WTC11 (cell line): ENCODE measurements at regions not wholly inside any gene's neighbourhood (a gene's known extent, or its start where the extent isn't known, plus 50 kb on each side); places are given as distances from the start of the nearest gene placed in this dataset.

ENCODE experiments used
- ATAC-seq: fragments of 200-7000 bp; cut with Tn5 transposase; 2 replicates; pipeline ENCODE4 v1.10.0; 2021; ENCODE audit warnings: mild to moderate bottlenecking, moderate library complexity
- CTCF ChIA-PET: fragments of 300-600 bp; sonication (Branson Sonifier 250); formaldehyde crosslinking; loops from one replicate; lab custom pipeline; 2021; ENCODE audit warnings: antibody characterized with exemption; lab: Charles Lee
- POLR2A ChIA-PET: fragments of 350-600 bp; sonication (Branson Sonifier 250); formaldehyde crosslinking; loops from one replicate; lab custom pipeline; 2021; ENCODE audit warnings: antibody characterized with exemption; lab: Charles Lee
- DNase-seq: peaks from one replicate; pipeline ENCODE4 v3.0.0; 2021; ENCODE audit warnings: low spot score
- H3K27ac Mint-ChIP-seq: 2 replicates; pipeline ENCODE4 v1.8.0; 2021; ENCODE audit warnings: mixed read lengths
- H3K27me3 Mint-ChIP-seq: 2 replicates; pipeline ENCODE4 v1.8.0; 2021; ENCODE audit warnings: low read depth, mild to moderate bottlenecking, moderate library complexity, mixed read lengths
- H3K36me3 Mint-ChIP-seq: 2 replicates; pipeline ENCODE4 v1.8.0; 2021; ENCODE audit warnings: mixed read lengths
- H3K4me1 Mint-ChIP-seq: 2 replicates; pipeline ENCODE4 v1.8.0; 2022; ENCODE audit warnings: mixed read lengths
- H3K4me3 Mint-ChIP-seq: 2 replicates; pipeline ENCODE4 v1.8.0; 2021; ENCODE audit warnings: mild to moderate bottlenecking, moderate library complexity, mixed read lengths
- H3K9me3 Mint-ChIP-seq: 2 replicates; pipeline ENCODE4 v1.8.0; 2021; ENCODE audit warnings: mixed read lengths
- EMX1 ChIP-seq: fragments of 250-450 bp; sonication (Bioruptor Pico); IDR thresholded peaks from 2 replicates; pipeline ENCODE4 v1.8.0; 2021; ENCODE audit warnings: mild to moderate bottlenecking
- ESRRA ChIP-seq: sonication (generic); formaldehyde crosslinking; IDR thresholded peaks from 2 replicates; pipeline ENCODE4 v1.8.1; 2022; ENCODE audit warnings: mild to moderate bottlenecking, missing genetic modification reagents, borderline replicate concordance
- GABPB1 ChIP-seq: sonication (generic); formaldehyde crosslinking; IDR thresholded peaks from 2 replicates; pipeline ENCODE4 v1.8.1; 2023; ENCODE audit warnings: mild to moderate bottlenecking, missing genetic modification reagents
- HMGA2 ChIP-seq: fragments of 250-450 bp; sonication (Bioruptor Pico); IDR thresholded peaks from 2 replicates; pipeline ENCODE4 v1.4.0; 2021; ENCODE audit warnings: mild to moderate bottlenecking, moderate library complexity
- MYBL2 ChIP-seq: sonication (generic); formaldehyde crosslinking; IDR thresholded peaks from 2 replicates; pipeline ENCODE4 v1.8.1; 2023; ENCODE audit warnings: mild to moderate bottlenecking, moderate library complexity, missing genetic modification reagents
- NFATC4 ChIP-seq: fragments of 250-450 bp; sonication (Bioruptor Pico); IDR thresholded peaks from 2 replicates; pipeline ENCODE4 v1.9.0; 2021; ENCODE audit warnings: mild to moderate bottlenecking
- NFE2L1 ChIP-seq: sonication (generic); formaldehyde crosslinking; IDR thresholded peaks from 2 replicates; pipeline ENCODE4 v1.8.1; 2023; ENCODE audit warnings: missing genetic modification reagents
- RORB ChIP-seq: fragments of 250-450 bp; sonication (Bioruptor Pico); IDR thresholded peaks from 2 replicates; pipeline ENCODE4 v1.9.0; 2021; ENCODE audit warnings: mild to moderate bottlenecking
- SMAD3 ChIP-seq: sonication (generic); formaldehyde crosslinking; IDR thresholded peaks from 2 replicates; pipeline ENCODE4 v1.8.0; 2022; ENCODE audit warnings: missing genetic modification reagents, mild to moderate bottlenecking, borderline replicate concordance
- ZNF138 ChIP-seq: sonication (generic); formaldehyde crosslinking; conservative IDR thresholded peaks from 2 replicates; pipeline ENCODE4 v1.8.1; 2022; ENCODE audit warnings: mild to moderate bottlenecking, moderate library complexity, missing genetic modification reagents
- ZNF219 ChIP-seq: sonication (generic); formaldehyde crosslinking; IDR thresholded peaks from 2 replicates; pipeline ENCODE4 v1.8.0; 2023; ENCODE audit warnings: missing genetic modification reagents, mild to moderate bottlenecking, borderline replicate concordance
- ZNF671 ChIP-seq: fragments of 250-450 bp; sonication (Bioruptor Pico); IDR thresholded peaks from 2 replicates; pipeline ENCODE4 v1.8.0; 2021; ENCODE audit warnings: mild to moderate bottlenecking
- TF ChIP-seq, protein P1 (sequence below): sonication (generic); formaldehyde crosslinking; IDR thresholded peaks from 2 replicates; pipeline ENCODE4 v1.8.1; 2023; ENCODE audit warnings: mild to moderate bottlenecking, missing genetic modification reagents, moderate library complexity
- TF ChIP-seq, protein P2 (sequence below): fragments of 250-450 bp; sonication (Bioruptor Pico); IDR thresholded peaks from 2 replicates; pipeline ENCODE4 v1.9.0; 2021; ENCODE audit warnings: mild to moderate bottlenecking
- TF ChIP-seq, protein P3 (sequence below): fragments of 250-450 bp; sonication (Bioruptor Pico); IDR thresholded peaks from 2 replicates; pipeline ENCODE4 v1.8.0; 2021; ENCODE audit warnings: mild to moderate bottlenecking
- TF ChIP-seq, protein P4 (sequence below): sonication (generic); formaldehyde crosslinking; IDR thresholded peaks from 2 replicates; pipeline ENCODE4 v1.8.0; 2022; ENCODE audit warnings: mild to moderate bottlenecking, missing genetic modification reagents
- TF ChIP-seq, protein P5 (sequence below): sonication (generic); formaldehyde crosslinking; IDR thresholded peaks from 2 replicates; pipeline ENCODE4 v1.8.1; 2022; ENCODE audit warnings: mild to moderate bottlenecking, missing genetic modification reagents, moderate library complexity, borderline replicate concordance
- TF ChIP-seq, protein P6 (sequence below): fragments of 250-450 bp; sonication (Bioruptor Pico); IDR thresholded peaks from 2 replicates; pipeline ENCODE4 v1.9.0; 2021; ENCODE audit warnings: moderate library complexity, mild to moderate bottlenecking, inconsistent platforms, borderline replicate concordance
- TF ChIP-seq, protein P7 (sequence below): sonication (generic); formaldehyde crosslinking; IDR thresholded peaks from 2 replicates; pipeline ENCODE4 v1.8.1; 2022; ENCODE audit warnings: missing genetic modification reagents, borderline replicate concordance
- TF ChIP-seq, protein P8 (sequence below): fragments of 250-450 bp; sonication (Bioruptor Pico); IDR thresholded peaks from 2 replicates; pipeline ENCODE4 v1.9.0; 2021; ENCODE audit warnings: mild to moderate bottlenecking

DNA sequence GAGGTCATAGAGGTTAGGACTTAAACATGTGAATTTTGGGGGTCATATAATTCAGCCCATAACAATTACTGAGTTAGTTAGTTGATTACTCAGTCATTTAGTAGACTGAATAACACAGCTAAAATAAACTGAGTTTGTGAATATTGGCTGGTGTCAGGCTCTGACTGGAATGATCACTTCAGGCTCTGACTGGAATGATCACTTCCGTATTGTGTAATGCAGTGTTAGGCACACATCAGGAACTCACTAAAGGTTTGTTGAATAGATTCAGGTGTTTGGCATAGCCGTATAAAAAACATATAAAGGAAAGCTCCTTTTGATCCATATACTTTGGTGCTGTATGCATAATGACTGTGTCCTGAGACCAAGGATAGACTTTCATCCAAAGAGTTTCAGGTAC, 610.5 kb downstream of the INSC start:
- H3K4me1 Mint-ChIP-seq, result peaks cover 8% of the 10 kb centered on the region
- H3K27ac Mint-ChIP-seq, result no peak overlapping the region

More for the DNA sequence above, 610.5 kb downstream of the INSC start:
- ChIA-PET CTCF (no interaction called here), POLR2A (no interaction called here)
- H3K9me3 Mint-ChIP-seq, result peaks cover 12% of the 10 kb centered on the region
- TF ChIP-seq, protein P1, sequence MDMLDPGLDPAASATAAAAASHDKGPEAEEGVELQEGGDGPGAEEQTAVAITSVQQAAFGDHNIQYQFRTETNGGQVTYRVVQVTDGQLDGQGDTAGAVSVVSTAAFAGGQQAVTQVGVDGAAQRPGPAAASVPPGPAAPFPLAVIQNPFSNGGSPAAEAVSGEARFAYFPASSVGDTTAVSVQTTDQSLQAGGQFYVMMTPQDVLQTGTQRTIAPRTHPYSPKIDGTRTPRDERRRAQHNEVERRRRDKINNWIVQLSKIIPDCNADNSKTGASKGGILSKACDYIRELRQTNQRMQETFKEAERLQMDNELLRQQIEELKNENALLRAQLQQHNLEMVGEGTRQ, result no peak
- TF ChIP-seq ZNF138 (CRISPR knock-in tag), result no peak
- TF ChIP-seq MYBL2 (CRISPR knock-in tag), result no peak
- TF ChIP-seq, protein P2, sequence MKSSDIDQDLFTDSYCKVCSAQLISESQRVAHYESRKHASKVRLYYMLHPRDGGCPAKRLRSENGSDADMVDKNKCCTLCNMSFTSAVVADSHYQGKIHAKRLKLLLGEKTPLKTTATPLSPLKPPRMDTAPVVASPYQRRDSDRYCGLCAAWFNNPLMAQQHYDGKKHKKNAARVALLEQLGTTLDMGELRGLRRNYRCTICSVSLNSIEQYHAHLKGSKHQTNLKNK (CRISPR knock-in tag), result no peak
- TF ChIP-seq NFE2L1 (CRISPR knock-in tag), result no peak
- TF ChIP-seq, protein P3, sequence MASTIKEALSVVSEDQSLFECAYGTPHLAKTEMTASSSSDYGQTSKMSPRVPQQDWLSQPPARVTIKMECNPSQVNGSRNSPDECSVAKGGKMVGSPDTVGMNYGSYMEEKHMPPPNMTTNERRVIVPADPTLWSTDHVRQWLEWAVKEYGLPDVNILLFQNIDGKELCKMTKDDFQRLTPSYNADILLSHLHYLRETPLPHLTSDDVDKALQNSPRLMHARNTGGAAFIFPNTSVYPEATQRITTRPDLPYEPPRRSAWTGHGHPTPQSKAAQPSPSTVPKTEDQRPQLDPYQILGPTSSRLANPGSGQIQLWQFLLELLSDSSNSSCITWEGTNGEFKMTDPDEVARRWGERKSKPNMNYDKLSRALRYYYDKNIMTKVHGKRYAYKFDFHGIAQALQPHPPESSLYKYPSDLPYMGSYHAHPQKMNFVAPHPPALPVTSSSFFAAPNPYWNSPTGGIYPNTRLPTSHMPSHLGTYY (CRISPR knock-in tag), result no peak
- TF ChIP-seq HMGA2 (CRISPR knock-in tag), result no peak
- TF ChIP-seq, protein P4, sequence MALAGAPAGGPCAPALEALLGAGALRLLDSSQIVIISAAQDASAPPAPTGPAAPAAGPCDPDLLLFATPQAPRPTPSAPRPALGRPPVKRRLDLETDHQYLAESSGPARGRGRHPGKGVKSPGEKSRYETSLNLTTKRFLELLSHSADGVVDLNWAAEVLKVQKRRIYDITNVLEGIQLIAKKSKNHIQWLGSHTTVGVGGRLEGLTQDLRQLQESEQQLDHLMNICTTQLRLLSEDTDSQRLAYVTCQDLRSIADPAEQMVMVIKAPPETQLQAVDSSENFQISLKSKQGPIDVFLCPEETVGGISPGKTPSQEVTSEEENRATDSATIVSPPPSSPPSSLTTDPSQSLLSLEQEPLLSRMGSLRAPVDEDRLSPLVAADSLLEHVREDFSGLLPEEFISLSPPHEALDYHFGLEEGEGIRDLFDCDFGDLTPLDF (CRISPR knock-in tag), result no peak
- no peak for TF ChIP-seq SMAD3 (CRISPR knock-in tag)
- TF ChIP-seq, protein P5, sequence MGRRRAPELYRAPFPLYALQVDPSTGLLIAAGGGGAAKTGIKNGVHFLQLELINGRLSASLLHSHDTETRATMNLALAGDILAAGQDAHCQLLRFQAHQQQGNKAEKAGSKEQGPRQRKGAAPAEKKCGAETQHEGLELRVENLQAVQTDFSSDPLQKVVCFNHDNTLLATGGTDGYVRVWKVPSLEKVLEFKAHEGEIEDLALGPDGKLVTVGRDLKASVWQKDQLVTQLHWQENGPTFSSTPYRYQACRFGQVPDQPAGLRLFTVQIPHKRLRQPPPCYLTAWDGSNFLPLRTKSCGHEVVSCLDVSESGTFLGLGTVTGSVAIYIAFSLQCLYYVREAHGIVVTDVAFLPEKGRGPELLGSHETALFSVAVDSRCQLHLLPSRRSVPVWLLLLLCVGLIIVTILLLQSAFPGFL (CRISPR knock-in tag), result no peak
- no peak for TF ChIP-seq ZNF671
- TF ChIP-seq, protein P6, sequence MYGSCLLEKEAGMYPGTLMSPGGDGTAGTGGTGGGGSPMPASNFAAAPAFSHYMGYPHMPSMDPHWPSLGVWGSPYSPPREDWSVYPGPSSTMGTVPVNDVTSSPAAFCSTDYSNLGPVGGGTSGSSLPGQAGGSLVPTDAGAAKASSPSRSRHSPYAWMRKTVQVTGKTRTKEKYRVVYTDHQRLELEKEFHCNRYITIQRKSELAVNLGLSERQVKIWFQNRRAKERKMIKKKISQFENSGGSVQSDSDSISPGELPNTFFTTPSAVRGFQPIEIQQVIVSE (CRISPR knock-in tag), result no peak
- no peak for TF ChIP-seq RORB (CRISPR knock-in tag)
- TF ChIP-seq, protein P7, sequence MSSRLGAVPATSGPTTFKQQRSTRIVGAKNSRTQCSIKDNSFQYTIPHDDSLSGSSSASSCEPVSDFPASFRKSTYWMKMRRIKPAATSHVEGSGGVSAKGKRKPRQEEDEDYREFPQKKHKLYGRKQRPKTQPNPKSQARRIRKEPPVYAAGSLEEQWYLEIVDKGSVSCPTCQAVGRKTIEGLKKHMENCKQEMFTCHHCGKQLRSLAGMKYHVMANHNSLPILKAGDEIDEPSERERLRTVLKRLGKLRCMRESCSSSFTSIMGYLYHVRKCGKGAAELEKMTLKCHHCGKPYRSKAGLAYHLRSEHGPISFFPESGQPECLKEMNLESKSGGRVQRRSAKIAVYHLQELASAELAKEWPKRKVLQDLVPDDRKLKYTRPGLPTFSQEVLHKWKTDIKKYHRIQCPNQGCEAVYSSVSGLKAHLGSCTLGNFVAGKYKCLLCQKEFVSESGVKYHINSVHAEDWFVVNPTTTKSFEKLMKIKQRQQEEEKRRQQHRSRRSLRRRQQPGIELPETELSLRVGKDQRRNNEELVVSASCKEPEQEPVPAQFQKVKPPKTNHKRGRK, result no peak
- TF ChIP-seq ESRRA (CRISPR knock-in tag), result no peak
- TF ChIP-seq EMX1, result no peak
- TF ChIP-seq NFATC4 (CRISPR knock-in tag), result no peak
- TF ChIP-seq ZNF219 (CRISPR knock-in tag), result no peak
- TF ChIP-seq, protein P8, sequence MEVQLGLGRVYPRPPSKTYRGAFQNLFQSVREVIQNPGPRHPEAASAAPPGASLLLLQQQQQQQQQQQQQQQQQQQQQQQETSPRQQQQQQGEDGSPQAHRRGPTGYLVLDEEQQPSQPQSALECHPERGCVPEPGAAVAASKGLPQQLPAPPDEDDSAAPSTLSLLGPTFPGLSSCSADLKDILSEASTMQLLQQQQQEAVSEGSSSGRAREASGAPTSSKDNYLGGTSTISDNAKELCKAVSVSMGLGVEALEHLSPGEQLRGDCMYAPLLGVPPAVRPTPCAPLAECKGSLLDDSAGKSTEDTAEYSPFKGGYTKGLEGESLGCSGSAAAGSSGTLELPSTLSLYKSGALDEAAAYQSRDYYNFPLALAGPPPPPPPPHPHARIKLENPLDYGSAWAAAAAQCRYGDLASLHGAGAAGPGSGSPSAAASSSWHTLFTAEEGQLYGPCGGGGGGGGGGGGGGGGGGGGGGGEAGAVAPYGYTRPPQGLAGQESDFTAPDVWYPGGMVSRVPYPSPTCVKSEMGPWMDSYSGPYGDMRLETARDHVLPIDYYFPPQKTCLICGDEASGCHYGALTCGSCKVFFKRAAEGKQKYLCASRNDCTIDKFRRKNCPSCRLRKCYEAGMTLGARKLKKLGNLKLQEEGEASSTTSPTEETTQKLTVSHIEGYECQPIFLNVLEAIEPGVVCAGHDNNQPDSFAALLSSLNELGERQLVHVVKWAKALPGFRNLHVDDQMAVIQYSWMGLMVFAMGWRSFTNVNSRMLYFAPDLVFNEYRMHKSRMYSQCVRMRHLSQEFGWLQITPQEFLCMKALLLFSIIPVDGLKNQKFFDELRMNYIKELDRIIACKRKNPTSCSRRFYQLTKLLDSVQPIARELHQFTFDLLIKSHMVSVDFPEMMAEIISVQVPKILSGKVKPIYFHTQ (CRISPR knock-in tag), result no peak
- no peak for TF ChIP-seq GABPB1 (CRISPR knock-in tag)
- no peak overlapping the region for H3K4me3 Mint-ChIP-seq
- H3K36me3 Mint-ChIP-seq, result no peaks in the 10 kb centered on the region
- DNase-seq (no peak), ATAC-seq (no peak)
- H3K27me3 Mint-ChIP-seq, result peaks cover 4% of the 10 kb centered on the region
